GM12878 (cell line): ENCODE measurements at regions not wholly inside any gene's neighbourhood (a gene's known extent, or its start where the extent isn't known, plus 50 kb on each side); places are given as distances from the start of the nearest gene placed in this dataset.

Experiments
- ATAC-seq: fragments of 200-7000 bp; cut with Tn5 transposase; 3 replicates; pipeline ENCODE4 v1.9.1; 2020; ENCODE audit warnings: mild to moderate bottlenecking, moderate library complexity
- BruUV-seq: library from RNA; stranded (reverse); fragments of 400-500 nt; replicated peaks from 2 replicates; lab custom pipeline; 2021; lab: Mats Ljungman, UMichigan
- CTCF ChIA-PET: fragments of 300-600 bp; sonication (Branson Sonifier 250); formaldehyde crosslinking; extraction: SDS; loops from one replicate; lab custom pipeline; 2021; ENCODE audit warnings: inconsistent platforms; lab: Yijun Ruan, JAX
- POLR2A ChIA-PET: fragments of 350-600 bp; formaldehyde crosslinking; extraction: SDS; loops from one replicate; lab custom pipeline; 2021; ENCODE audit warnings: inconsistent platforms; lab: Charles Lee
- RAD21 ChIA-PET: fragments of 300-600 bp; sonication (Branson Sonifier 250); formaldehyde crosslinking; loops from one replicate; lab custom pipeline; 2023; ENCODE audit warnings: antibody characterized with exemption; ENCODE audit not compliant: unreplicated experiment; lab: Charles Lee
- SMC1A ChIA-PET: fragments of 300-600 bp; sonication (Branson Sonifier 250); formaldehyde crosslinking; loops from one replicate; lab custom pipeline; 2023; ENCODE audit not compliant: unreplicated experiment, uncharacterized antibody; lab: Charles Lee
- DNase-seq: peaks from one replicate; pipeline ENCODE4 v3.0.0-alpha.2; 2011; ENCODE audit warnings: low read depth, low spot score
- FAIRE-seq: peaks from 3 replicates; lab custom pipeline; 2011; peaks lifted over from hg19 to GRCh38; lab: Jason Lieb, UNC
- H2AFZ ChIP-seq: 2 replicates; pipeline ENCODE4 v1.6.0; 2011; ENCODE audit warnings: low read depth, low read length, control low read depth; ENCODE audit not compliant: control insufficient read depth
- H3K27ac ChIP-seq: 2 replicates; pipeline ENCODE4 v1.5.1; 2011; ENCODE audit warnings: control low read depth; ENCODE audit not compliant: control insufficient read depth, insufficient read depth
- H3K27me3 ChIP-seq, 2 experiments: replicated peaks in 1 of 2; 2 replicates each; pipeline versions ENCODE4 v1.6.0 to v1.6.1; 2011; ENCODE audit warnings: low read length in 1 of 2; ENCODE audit not compliant: control insufficient read depth in 2 of 2, insufficient read depth in 2 of 2
- H3K36me3 ChIP-seq, 2 experiments: 2 replicates each; pipeline ENCODE4 v1.5.1; 2011; ENCODE audit warnings: low read length in 1 of 2; ENCODE audit not compliant: control insufficient read depth in 2 of 2, insufficient read depth in 2 of 2
- H3K4me1 ChIP-seq: 2 replicates; pipeline ENCODE4 v1.6.1; 2011; ENCODE audit warnings: mild to moderate bottlenecking, low read length, moderate library complexity, mixed read lengths; ENCODE audit not compliant: control insufficient read depth, insufficient read depth
- H3K4me2 ChIP-seq: 2 replicates; pipeline ENCODE4 v1.6.0; 2011; ENCODE audit warnings: control low read depth; ENCODE audit not compliant: control insufficient read depth, insufficient read depth
- H3K4me3 ChIP-seq: fragments of 200-600 bp; sonication (generic); 2 replicates; pipeline ENCODE4 v1.5.1; 2016
- H3K79me2 ChIP-seq: 2 replicates; pipeline ENCODE4 v1.6.0; 2011; ENCODE audit warnings: low read length; ENCODE audit not compliant: control insufficient read depth, insufficient read depth
- H3K9ac ChIP-seq: 2 replicates; pipeline ENCODE4 v1.8.0; 2011; ENCODE audit warnings: low read length, control low read depth, mixed read lengths; ENCODE audit not compliant: control insufficient read depth, insufficient read depth
- H3K9me3 ChIP-seq: replicated peaks from 3 replicates; pipeline ENCODE4 v1.5.1; 2011; ENCODE audit warnings: mild to moderate bottlenecking, low read length; ENCODE audit not compliant: control insufficient read depth, insufficient read depth
- H4K20me1 ChIP-seq: 2 replicates; pipeline ENCODE4 v1.6.0; 2011; ENCODE audit not compliant: control insufficient read depth, insufficient read depth
- CBX5 ChIP-seq: sonication (generic); IDR thresholded peaks from 2 replicates; pipeline ENCODE4 v1.6.1; 2016; ENCODE audit warnings: low read depth, moderate library complexity, mild to moderate bottlenecking, inconsistent platforms
- HDGF ChIP-seq: fragments of 450-650 bp; IDR thresholded peaks from 2 replicates; pipeline ENCODE4 v1.6.1; 2016; ENCODE audit warnings: antibody characterized with exemption
- MEF2B ChIP-seq: fragments of 450-650 bp; IDR thresholded peaks from 2 replicates; pipeline ENCODE4 v1.6.1; 2018; ENCODE audit warnings: mild to moderate bottlenecking, moderate library complexity; ENCODE audit not compliant: partially characterized antibody, poor library complexity, severe bottlenecking
- MXI1 ChIP-seq: fragments of 150-350 bp; IDR thresholded peaks from 2 replicates; pipeline ENCODE4 v1.6.1; 2011; ENCODE audit warnings: low read depth, mild to moderate bottlenecking, inconsistent platforms, low read length, improper control_type of control experiment
- NFIC ChIP-seq: IDR thresholded peaks from 2 replicates; pipeline ENCODE4 v1.6.1; 2012; ENCODE audit warnings: low read depth, mild to moderate bottlenecking, inconsistent platforms, low read length, moderate library complexity
- NFYB ChIP-seq: IDR thresholded peaks from 2 replicates; pipeline ENCODE4 v1.6.1; 2011; ENCODE audit warnings: low read depth, mild to moderate bottlenecking, low read length, improper control_type of control experiment, moderate library complexity; ENCODE audit not compliant: insufficient read depth
- PAX5 ChIP-seq: IDR thresholded peaks from 2 replicates; pipeline ENCODE4 v1.6.1; 2011; ENCODE audit warnings: low read depth, low read length, borderline replicate concordance
- SMARCA5 ChIP-seq: fragments of 450-650 bp; IDR thresholded peaks from 2 replicates; pipeline ENCODE4 v1.6.1; 2017; ENCODE audit warnings: mild to moderate bottlenecking
- SREBF1 ChIP-seq: IDR thresholded peaks from 2 replicates; pipeline ENCODE4 v1.6.1; 2012; ENCODE audit warnings: mild to moderate bottlenecking, low read length
- TARDBP ChIP-seq: IDR thresholded peaks from 2 replicates; pipeline ENCODE4 v1.6.1; 2016; ENCODE audit warnings: borderline replicate concordance
- USF2 ChIP-seq: IDR thresholded peaks from 2 replicates; pipeline ENCODE4 v1.6.1; 2011; ENCODE audit warnings: low read depth, low read length, improper control_type of control experiment, borderline replicate concordance
- ZBTB40 ChIP-seq: fragments of 450-650 bp; IDR thresholded peaks from 2 replicates; pipeline ENCODE4 v1.6.1; 2016; ENCODE audit warnings: mild to moderate bottlenecking, moderate library complexity, borderline replicate concordance
- ZNF384 ChIP-seq: IDR thresholded peaks from 2 replicates; pipeline ENCODE4 v1.6.1; 2012; ENCODE audit warnings: low read depth, mild to moderate bottlenecking, low read length, improper control_type of control experiment, borderline replicate concordance
- WGBS: methylation state at CpG from one replicate; pipeline ENCODE4 v1.1.6; 2016; ENCODE audit warnings: low lambda C conversion rate; ENCODE audit not compliant: insufficient replicate concordance, insufficient coverage; ENCODE audit errors: missing lambda C conversion rate; 5-methylcytosine and 5-hydroxymethylcytosine counted together
- in situ Hi-C: fragments of 300-500 bp; cut with MboI; formaldehyde crosslinking; loops from 9 replicates; pipeline ENCODE4 v1.14.3; 2018; ENCODE audit warnings: mixed read lengths
- intact Hi-C: fragments of 100-400 bp; cut with micrococcal nuclease; formaldehyde crosslinking; loops from one replicate; pipeline ENCODE4 v1.14.2; 2022; ENCODE audit not compliant: unreplicated experiment

DNA sequence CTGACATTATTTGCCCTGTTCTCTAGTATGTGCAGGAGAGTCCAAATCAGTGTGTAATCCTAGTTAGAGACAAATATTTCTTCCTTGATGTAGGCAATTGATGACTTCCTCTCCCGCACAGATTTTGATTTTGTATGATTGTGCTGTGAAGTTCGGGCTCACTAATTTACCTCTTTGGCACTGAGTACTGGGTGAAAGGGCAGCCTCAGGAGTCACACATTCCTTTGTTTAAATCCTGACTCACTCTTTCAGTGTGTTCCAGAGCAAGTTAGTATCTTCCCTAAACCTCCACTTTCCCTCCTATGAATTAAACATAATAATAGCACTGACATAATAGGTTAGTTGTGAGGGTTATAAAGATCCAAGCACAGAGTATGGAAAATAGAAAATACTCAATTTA is 269.7 kb downstream of the ISL1 start:
- POLR2A ChIA-PET = no interaction called here
- Histone ChIP-seq H3K36me3 (no peaks in the 10 kb centered on the region), H3K4me3 (no peak overlapping the region), H3K9me3 (no peaks in the 10 kb centered on the region), H3K4me1 (no peaks in the 10 kb centered on the region), H3K27ac (no peak overlapping the region), H4K20me1 (no peaks in the 10 kb centered on the region), H3K4me2 (no peak overlapping the region), H3K9ac (no peak overlapping the region), H3K27me3 (no peaks in the 10 kb centered on the region), H2AFZ (no peak overlapping the region), H3K79me2 (no peaks in the 10 kb centered on the region)
- TF ChIP-seq NFIC (no peak), NFYB (no peak), ZBTB40 (no peak), TARDBP (no peak), PAX5 (no peak), CBX5 (no peak), SMARCA5 (no peak), ZNF384 (no peak), HDGF (no peak), USF2 (no peak), SREBF1 (no peak), MXI1 (no peak), MEF2B (no peak)
- no peak for DNase-seq
- no peak for ATAC-seq
- no TSS peak for BruUV-seq
- RAD21 ChIA-PET = no interaction called here
- CTCF ChIA-PET = no interaction called here
- 67% methylated on average over 2 of the region's 2 CpGs for WGBS
- in situ Hi-C loops (no loop called here), intact Hi-C loops (no loop called here)
- FAIRE-seq = no peak
- SMC1A ChIA-PET = no interaction called here
